ENCODE measurements at regions not wholly inside any gene's neighbourhood (a gene's known extent, or its start where the extent isn't known, plus 50 kb on each side); places are given as distances from the start of the nearest gene placed in this dataset.

DNA sequence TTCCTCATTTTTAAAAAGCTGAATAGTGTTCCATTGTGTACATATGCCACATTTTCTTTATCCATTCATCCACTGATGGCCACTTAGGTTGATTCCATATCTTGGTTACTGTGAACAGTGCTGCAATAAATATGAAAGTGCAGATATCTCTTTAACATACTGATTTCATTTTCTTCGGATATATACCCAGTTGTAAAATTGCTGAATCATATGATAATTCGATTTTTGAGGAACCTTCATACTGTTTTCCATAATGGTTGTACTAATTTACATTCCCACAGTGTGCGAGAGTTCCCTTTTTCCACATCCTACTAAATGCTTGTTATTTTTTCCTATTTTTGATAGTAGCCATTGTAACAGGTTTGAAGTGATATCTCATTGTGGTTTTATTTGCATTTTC is 263.2 kb downstream of the STK31 start:
- DNase-seq (ENCODE audit: low read depth) = no peak

GRCh38 chr7:23980081-23980480 is 270.1 kb downstream of the STK31 start:
- no peak for DNase-seq (ENCODE audit: low read depth)

DNA sequence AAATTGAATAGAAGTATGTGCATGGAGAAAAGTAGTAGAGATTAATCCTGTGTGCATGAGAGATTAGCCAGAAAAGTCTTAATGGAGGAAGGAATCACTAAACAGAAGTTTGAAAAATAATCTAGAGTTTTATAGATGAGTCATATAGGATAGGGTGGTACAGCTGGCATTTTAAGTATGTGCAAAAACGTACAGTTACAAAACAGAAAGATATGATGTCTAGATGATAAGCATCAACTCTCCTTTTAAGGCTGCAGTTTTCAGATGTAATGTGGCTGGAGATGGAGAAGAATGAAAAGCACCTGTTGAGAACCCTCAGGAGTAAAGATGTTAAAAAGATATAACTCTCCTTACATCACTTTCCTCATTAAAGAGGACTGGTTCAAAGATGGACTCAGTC is 271.3 kb downstream of the STK31 start:
- no peak for DNase-seq (ENCODE audit: low read depth)

- no peak for DNase-seq (ENCODE audit: low read depth)
Measured at GRCh38 chr7:23981758-23982157, 271.7 kb downstream of the STK31 start.

GRCh38 chr7:24005517-24005916 is 278.5 kb upstream of the NPY start:
- no peak for DNase-seq (ENCODE audit: low read depth)

- DNase-seq (ENCODE audit: low read depth) = no peak
Measured at GRCh38 chr7:24010495-24010894, 273.5 kb upstream of the NPY start.

GRCh38 chr7:24017519-24017918 is 266.5 kb upstream of the NPY start:
- DNase-seq (ENCODE audit: low read depth) = no peak

DNA sequence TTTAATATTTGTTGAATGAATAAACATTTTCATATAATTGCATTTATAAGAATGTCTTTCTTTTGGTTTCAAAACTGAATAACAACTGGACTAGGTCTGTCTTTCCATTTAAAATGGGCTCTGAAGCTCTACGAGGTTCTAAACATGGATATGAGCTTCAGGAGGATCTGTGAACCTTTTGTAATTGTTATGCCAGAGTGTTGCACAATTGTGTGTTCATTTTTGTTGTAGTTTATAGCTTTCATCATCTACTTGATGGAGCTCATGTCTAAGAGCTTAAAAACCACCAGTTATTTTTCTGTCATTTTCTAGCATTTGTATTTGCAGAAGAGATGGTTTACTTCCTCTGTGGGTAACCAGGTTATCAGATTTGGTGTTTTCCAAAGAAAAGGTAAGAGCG is 265.7 kb upstream of the NPY start:
- no peak for DNase-seq (ENCODE audit: low read depth)

- DNase-seq (ENCODE audit: low read depth) = no peak
Measured at GRCh38 chr7:24019841-24020240, 264.1 kb upstream of the NPY start.

GRCh38 chr7:24024276-24025068 is 259.5 kb upstream of the NPY start:
- DNase-seq (ENCODE audit: low read depth) = no peak

- peak; percentile 17 for DNase-seq (ENCODE audit: low read depth)
Measured at GRCh38 chr7:24025094-24025493, 258.9 kb upstream of the NPY start.

GRCh38 chr7:24025765-24026164 is 258.2 kb upstream of the NPY start:
- DNase-seq (ENCODE audit: low read depth) = no peak

DNA sequence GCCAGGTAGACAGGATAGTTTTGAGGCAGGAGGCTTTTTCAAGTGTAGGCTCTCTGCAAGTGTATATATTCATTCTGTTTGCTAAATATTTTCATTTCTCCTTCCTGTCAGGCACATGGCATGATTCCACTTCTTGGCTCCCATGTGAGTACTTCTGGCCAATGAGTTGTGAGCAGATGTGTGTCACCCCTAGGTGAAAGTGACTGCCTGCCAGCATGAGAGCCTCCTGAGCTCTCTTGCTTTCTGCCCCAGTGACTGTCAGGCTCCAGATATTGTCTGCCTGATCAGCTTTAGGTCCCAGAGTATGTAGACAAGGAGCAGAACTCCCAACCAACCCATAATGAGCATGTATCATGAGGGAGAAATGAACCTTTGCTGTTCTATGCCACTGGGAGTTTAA is 257.6 kb upstream of the NPY start:
- DNase-seq (ENCODE audit: low read depth) = no peak

DNA sequence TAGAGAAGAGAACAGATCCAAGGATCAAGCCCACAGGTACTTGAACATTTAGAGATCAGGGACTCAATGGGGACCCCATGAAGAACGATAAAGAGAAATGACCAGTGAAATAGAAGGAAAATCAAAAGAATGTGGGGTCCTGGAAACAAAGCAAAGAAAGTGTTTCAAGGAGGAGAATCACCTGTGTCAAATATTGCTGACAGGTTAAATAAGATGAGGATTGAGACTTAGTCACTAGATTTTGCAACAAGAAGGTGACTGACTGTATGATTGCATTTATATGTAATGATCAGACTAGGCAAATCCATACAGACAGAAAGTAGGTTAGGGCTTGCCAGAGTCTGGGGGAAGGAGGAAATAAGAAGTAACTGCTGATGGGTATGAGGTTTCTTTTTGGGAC is 254.9 kb upstream of the NPY start:
- no peak for DNase-seq (ENCODE audit: low read depth)

DNA sequence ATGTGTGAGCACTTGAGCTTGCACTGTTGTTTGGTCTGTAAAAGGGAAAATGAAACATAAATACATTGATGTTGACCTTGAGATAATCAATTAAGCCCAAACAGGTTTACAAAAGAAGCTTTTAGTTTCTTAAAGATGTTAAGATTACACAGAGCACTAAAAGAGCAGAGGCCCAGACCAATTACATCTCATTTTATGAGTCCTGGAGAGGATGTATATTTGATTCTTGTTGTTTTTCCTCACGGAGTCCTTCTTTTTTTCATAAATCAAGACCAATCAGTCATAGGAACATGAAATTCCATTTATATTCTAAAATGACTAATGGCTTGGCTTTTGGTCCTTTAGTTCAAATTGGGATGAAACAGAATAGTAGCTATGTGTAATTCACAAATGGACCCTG is 249.7 kb upstream of the NPY start:
- DNase-seq (ENCODE audit: low read depth) = no peak

DNA sequence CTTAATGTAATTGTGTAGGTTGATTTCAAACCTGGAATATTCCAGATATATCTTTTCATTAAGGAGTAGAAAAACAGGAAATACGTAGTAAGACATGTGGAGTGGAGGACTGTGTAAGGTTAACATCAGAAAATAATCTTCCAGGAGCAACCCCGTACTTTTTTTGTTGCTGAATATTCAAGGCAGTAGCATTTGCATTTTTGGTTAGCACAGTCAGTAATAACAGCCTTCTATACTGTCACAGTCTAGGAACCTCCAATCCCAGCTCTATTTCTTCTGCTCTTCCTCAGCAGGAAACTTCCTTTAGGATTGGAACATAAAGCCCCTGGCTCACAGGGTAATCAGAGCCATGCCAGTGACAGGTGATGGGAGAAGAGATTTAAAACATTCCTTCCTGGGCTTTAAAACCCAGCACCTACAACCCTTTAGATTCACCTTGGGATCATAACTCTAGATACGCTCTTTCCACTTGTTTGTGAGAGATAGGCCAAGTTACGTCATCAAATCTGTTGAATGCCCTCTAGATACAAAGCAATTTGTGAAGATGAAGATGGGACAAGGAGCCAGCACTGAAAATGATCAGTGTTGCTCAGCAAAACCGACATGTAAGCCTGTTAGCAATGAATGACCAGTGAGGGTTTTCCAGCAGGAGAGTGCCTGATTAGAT is 248.5 kb upstream of the NPY start:
- DNase-seq (ENCODE audit: low read depth) = no peak

- no peak for DNase-seq (ENCODE audit: low read depth)
Measured at GRCh38 chr7:24036033-24036412, 248.0 kb upstream of the NPY start.

DNA sequence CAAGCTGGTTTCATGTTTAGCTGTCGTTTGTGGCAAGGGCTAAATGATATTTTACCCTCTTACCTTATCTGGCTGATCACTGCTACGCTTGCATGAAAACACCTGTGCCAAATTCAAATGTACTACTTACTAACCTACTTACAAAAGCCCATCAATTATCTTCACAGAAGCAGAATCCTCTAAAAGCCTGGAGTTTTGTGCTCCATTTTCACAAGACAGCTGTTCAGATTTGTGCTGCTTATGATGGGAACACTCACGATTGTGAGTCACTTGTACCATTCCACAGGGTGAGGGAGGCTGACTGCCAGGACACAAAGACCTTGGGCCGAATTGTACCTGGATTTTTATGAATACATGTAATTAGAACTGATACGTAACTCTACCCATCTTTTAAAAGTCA is 245.0 kb upstream of the NPY start:
- no peak for DNase-seq (ENCODE audit: low read depth)

- no peak for DNase-seq (ENCODE audit: low read depth)
Measured at GRCh38 chr7:24039991-24040624, 243.9 kb upstream of the NPY start.

DNA sequence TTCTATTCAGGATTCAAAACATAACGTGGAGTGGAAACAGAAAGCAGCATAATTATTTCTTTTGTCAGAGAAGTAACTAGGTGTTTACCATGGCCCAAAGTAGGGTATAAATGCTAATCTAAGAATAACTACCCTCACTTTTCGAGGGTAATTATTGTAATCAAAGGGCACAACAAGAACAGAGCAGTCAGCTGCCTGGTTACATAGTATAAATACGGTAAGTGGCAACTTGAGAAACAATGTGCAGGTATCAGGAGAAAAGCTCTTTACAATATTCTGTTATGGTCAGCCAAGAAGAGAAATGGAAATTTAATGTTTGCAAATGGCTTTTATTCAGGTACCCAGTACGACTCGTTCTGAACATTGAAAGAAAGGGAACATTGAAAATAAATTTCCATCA is 242.0 kb upstream of the NPY start:
- DNase-seq (ENCODE audit: low read depth) = no peak

- DNase-seq (ENCODE audit: low read depth) = no peak
Measured at GRCh38 chr7:24049296-24049695, 234.7 kb upstream of the NPY start.

GRCh38 chr7:24050991-24051560 is 232.9 kb upstream of the NPY start:
- no peak for DNase-seq (ENCODE audit: low read depth)

- DNase-seq (ENCODE audit: low read depth) = no peak
Measured at GRCh38 chr7:24051651-24052050, 232.3 kb upstream of the NPY start.

All from renal cortical epithelial cell (primary cell).